HFFc6 (cell line): ENCODE measurements at regions not wholly inside any gene's neighbourhood (a gene's known extent, or its start where the extent isn't known, plus 50 kb on each side); places are given as distances from the start of the nearest gene placed in this dataset.

Source experiments
- DNase-seq: peaks from one replicate; pipeline ENCODE4 v3.0.0-alpha.2; 2018
- H3K27ac Mint-ChIP-seq: 2 replicates; pipeline ENCODE4 v1.8.0; 2020; ENCODE audit warnings: mild to moderate bottlenecking, mixed read lengths
- H3K27me3 Mint-ChIP-seq: 2 replicates; pipeline ENCODE4 v1.8.0; 2021; ENCODE audit warnings: mild to moderate bottlenecking, moderate library complexity, mixed read lengths; ENCODE audit not compliant: insufficient read depth
- H3K36me3 Mint-ChIP-seq: 2 replicates; pipeline ENCODE4 v1.8.0; 2021; ENCODE audit warnings: low read depth, mixed read lengths
- H3K4me1 Mint-ChIP-seq: 2 replicates; pipeline ENCODE4 v1.8.0; 2020; ENCODE audit warnings: low read depth, mixed read lengths
- H3K4me3 Mint-ChIP-seq: 2 replicates; pipeline ENCODE4 v1.8.0; 2020; ENCODE audit warnings: mild to moderate bottlenecking, moderate library complexity, mixed read lengths
- H3K9me3 Mint-ChIP-seq: 2 replicates; pipeline ENCODE4 v1.8.0; 2020; ENCODE audit warnings: mild to moderate bottlenecking, mixed read lengths
- TF ChIP-seq, protein P1 (sequence below): fragments of 200-600 bp; sonication (generic); IDR thresholded peaks from 2 replicates; pipeline ENCODE4 v1.5.0; 2021; ENCODE audit warnings: antibody characterized with exemption, mild to moderate bottlenecking

DNA sequence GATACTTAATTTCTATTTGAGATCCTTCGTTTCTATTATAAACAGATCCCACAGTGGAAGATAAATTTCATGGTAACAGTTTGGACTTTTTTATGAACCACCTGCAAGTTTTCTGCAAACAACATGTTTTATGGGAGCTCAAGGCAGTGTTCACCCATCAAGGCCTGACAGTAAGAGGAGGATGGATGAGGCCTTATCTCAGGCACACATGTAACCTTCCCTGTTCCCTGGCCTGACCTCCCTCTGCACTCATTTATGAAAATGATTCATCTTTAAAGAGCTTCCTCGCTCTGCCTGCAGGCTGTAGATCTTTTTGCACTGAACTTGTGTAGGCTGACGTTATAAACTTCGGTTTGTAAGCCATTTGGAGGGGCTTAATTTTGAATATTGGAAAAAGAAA lies 500.1 kb downstream of the GATA3 start:
- TF ChIP-seq, protein P1, sequence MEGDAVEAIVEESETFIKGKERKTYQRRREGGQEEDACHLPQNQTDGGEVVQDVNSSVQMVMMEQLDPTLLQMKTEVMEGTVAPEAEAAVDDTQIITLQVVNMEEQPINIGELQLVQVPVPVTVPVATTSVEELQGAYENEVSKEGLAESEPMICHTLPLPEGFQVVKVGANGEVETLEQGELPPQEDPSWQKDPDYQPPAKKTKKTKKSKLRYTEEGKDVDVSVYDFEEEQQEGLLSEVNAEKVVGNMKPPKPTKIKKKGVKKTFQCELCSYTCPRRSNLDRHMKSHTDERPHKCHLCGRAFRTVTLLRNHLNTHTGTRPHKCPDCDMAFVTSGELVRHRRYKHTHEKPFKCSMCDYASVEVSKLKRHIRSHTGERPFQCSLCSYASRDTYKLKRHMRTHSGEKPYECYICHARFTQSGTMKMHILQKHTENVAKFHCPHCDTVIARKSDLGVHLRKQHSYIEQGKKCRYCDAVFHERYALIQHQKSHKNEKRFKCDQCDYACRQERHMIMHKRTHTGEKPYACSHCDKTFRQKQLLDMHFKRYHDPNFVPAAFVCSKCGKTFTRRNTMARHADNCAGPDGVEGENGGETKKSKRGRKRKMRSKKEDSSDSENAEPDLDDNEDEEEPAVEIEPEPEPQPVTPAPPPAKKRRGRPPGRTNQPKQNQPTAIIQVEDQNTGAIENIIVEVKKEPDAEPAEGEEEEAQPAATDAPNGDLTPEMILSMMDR, result no peak
- 0 out of 2 replicates have a peak, but pooled peaks cover 5% of the 10 kb centered on the region for H3K36me3 Mint-ChIP-seq
- H3K27ac Mint-ChIP-seq, result no peak overlapping the region
- DNase-seq, result no peak
- peaks cover 74% of the 10 kb centered on the region for H3K9me3 Mint-ChIP-seq
- no peaks in the 10 kb centered on the region for H3K4me1 Mint-ChIP-seq
- no peaks in the 10 kb centered on the region; the same call in 1 of the 2 replicates for H3K27me3 Mint-ChIP-seq
- no peak overlapping the region for H3K4me3 Mint-ChIP-seq

DNA sequence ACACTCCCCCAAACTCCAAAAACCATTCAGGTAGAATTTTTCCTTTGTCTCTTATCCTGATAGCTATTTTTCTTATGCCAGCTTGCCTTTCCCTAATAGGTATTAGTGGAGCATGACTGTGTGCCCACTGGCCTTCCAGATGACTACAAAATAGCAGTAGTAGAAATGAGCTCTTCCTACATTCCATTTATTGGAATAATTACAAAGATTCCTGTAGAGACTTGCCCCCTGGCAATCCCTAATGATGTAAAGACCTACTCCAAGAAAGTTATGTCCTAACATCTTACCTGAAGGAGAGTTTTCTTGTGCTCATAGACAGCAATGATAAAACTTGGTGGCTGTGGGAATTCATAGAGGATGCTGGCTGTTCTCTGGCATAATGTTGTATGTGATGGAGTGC lies 501.8 kb downstream of the GATA3 start:
- Mint-ChIP-seq H3K4me3 (no peak overlapping the region), H3K4me1 (no peaks in the 10 kb centered on the region), H3K27me3 (no peaks in the 10 kb centered on the region; the same call in 1 of the 2 replicates), H3K36me3 (0 out of 2 replicates have a peak, but pooled peaks cover 5% of the 10 kb centered on the region), H3K9me3 (peaks cover 70% of the 10 kb centered on the region), H3K27ac (no peak overlapping the region)
- TF ChIP-seq, protein P1, result no peak
- no peak for DNase-seq

DNA sequence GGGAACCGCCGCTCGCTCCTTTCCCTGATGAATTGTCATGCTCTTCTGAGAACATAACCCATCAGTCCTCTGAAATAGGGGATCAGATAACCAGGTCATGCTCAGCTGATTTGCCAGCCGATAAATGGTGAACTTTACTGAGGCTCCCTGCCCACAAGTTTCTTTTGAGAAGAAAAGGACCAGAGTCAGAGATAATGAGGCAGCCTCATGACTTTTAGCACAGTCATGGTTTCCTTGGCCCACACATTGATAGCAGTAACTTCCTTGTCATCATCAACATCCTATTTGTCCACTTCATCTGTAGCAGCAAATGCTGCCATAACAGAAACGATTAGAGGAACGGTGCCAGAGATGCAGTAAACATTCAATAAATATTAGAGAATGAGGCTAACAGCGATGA lies 509.0 kb downstream of the GATA3 start:
- Mint-ChIP-seq H3K27me3 (no peaks in the 10 kb centered on the region), H3K4me1 (no peaks in the 10 kb centered on the region), H3K9me3 (peaks cover 42% of the 10 kb centered on the region), H3K27ac (no peak overlapping the region), H3K4me3 (no peak overlapping the region), H3K36me3 (no peaks in the 10 kb centered on the region)
- TF ChIP-seq, protein P1, result no peak
- DNase-seq, result no peak

DNA sequence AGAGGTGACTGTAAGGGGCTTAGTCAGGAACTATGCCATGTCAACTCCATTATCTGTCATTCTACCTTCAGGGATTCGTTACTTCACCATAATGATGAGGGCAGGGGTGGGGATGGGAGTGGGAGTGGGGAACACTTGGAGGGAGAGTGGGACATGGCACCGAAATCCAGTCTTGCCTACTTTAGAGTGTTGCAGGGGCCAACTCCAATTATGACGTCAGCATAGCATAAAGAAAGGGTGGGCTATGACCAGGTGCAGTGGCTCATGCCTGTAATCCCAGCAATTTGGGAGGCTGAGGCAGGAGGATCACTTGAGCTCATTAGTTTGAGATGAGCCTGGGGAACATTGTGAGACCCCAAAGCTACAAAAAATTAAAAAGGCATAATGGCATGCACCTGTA lies 512.2 kb downstream of the GATA3 start:
- TF ChIP-seq, protein P1, result no peak
- Mint-ChIP-seq H3K27ac (no peak overlapping the region), H3K4me1 (no peaks in the 10 kb centered on the region), H3K4me3 (no peak overlapping the region), H3K27me3 (peaks cover 1% of the 10 kb centered on the region), H3K36me3 (no peaks in the 10 kb centered on the region), H3K9me3 (peaks cover 47% of the 10 kb centered on the region)
- DNase-seq, result no peak

DNA sequence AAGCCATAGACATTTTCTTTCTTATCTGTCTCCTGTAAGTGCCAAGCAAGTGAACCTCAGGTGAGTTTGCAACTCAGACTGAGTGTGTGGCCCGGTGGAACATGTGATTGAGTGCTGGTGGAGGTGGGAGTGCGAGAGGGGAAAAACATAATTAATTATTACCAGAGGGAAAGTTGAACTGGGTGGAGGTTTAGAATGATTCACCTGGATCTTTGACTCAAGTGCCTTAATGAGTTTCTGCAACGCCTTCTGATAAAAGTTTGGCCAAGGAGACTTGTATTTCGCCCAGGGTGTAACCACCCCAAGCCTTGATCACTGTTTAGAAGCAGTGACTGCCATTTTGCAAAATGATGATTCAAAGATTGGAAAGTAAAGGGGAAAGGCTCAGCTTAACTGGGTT lies 513.9 kb downstream of the GATA3 start:
- Mint-ChIP-seq H3K4me1 (no peaks in the 10 kb centered on the region), H3K9me3 (peaks cover 56% of the 10 kb centered on the region), H3K4me3 (no peak overlapping the region), H3K27ac (no peak overlapping the region), H3K36me3 (no peaks in the 10 kb centered on the region), H3K27me3 (peaks cover 1% of the 10 kb centered on the region)
- DNase-seq, result no peak
- TF ChIP-seq, protein P1, result no peak

DNA sequence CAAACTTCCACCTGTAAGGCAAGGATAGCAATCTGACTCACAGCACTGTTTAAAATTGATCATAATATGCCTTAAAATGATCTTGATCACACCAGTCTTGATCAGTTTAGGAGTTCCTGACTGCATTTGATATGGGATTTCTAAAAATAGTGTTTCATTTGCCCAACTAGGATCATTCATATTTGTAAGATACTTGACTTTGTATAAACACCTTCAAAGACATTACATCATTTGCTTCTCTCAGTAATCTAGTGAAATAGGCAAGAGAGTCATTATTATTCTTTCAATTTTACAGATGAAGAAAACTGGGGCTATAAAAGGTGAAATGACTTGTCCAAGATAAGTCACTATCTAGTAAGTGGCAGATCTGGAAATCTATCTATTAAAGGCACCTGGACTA lies 521.1 kb downstream of the GATA3 start:
- Mint-ChIP-seq H3K9me3 (peaks cover 59% of the 10 kb centered on the region), H3K36me3 (no peaks in the 10 kb centered on the region), H3K27me3 (no peaks in the 10 kb centered on the region; the same call in 1 of the 2 replicates), H3K4me1 (no peaks in the 10 kb centered on the region), H3K27ac (no peak overlapping the region), H3K4me3 (no peak overlapping the region)
- TF ChIP-seq, protein P1, result no peak
- DNase-seq, result no peak
